ENCODE measurements at regions not wholly inside any gene's neighbourhood (a gene's known extent, or its start where the extent isn't known, plus 50 kb on each side); places are given as distances from the start of the nearest gene placed in this dataset.

GRCh38 chr16:80263181-80263823 is 277.5 kb upstream of the DYNLRB2 start:
- TF ChIP-seq CTCF (IDR thresholded peaks at IDR 0.05) (no peak), POLR2A (IDR thresholded peaks at IDR 0.05) (no peak), EP300 (IDR thresholded peaks at IDR 0.05) (no peak)
